ENCODE measurements at regions not wholly inside any gene's neighbourhood (a gene's known extent, or its start where the extent isn't known, plus 50 kb on each side); places are given as distances from the start of the nearest gene placed in this dataset.

- no peak for DNase-seq (ENCODE audit: low spot score)
Observed at GRCh38 chr3:11089931-11090330, 64.4 kb upstream of the HRH1 start.

- no peak for DNase-seq (ENCODE audit: low spot score)
Observed at GRCh38 chr3:11090551-11090950, 63.7 kb upstream of the HRH1 start.

GRCh38 chr3:11091088-11091590, 63.2 kb upstream of the HRH1 start:
- peak; percentile 63 for DNase-seq (ENCODE audit: low spot score)

GRCh38 chr3:11091791-11092190, 62.5 kb upstream of the HRH1 start:
- DNase-seq (ENCODE audit: low spot score), result no peak

- no peak for DNase-seq (ENCODE audit: low spot score)
Observed at GRCh38 chr3:11093823-11094340, 60.4 kb upstream of the HRH1 start.

- DNase-seq (ENCODE audit: low spot score), result no peak
Observed at GRCh38 chr3:11095932-11096265, 58.4 kb upstream of the HRH1 start.

- DNase-seq (ENCODE audit: low spot score), result peak; percentile 97
Observed at GRCh38 chr3:11096266-11097139, 57.8 kb upstream of the HRH1 start.

- DNase-seq (ENCODE audit: low spot score), result no peak
Observed at GRCh38 chr3:11099306-11099705, 55.0 kb upstream of the HRH1 start.
